ENCODE measurements at regions not wholly inside any gene's neighbourhood (a gene's known extent, or its start where the extent isn't known, plus 50 kb on each side); places are given as distances from the start of the nearest gene placed in this dataset.

- no peak for DNase-seq (ENCODE audit: low spot score)
These were observed 57.1 kb downstream of the FAM181B start for GRCh38 chr11:82676483-82677094.

- no peak for DNase-seq (ENCODE audit: low spot score)
These were observed 57.8 kb downstream of the FAM181B start for GRCh38 chr11:82675838-82676237.

- no peak for DNase-seq (ENCODE audit: low spot score)
These were observed 60.0 kb downstream of the FAM181B start for GRCh38 chr11:82673631-82674030.

GRCh38 chr11:82671451-82671850, 62.2 kb downstream of the FAM181B start:
- no peak for DNase-seq (ENCODE audit: low spot score)

GRCh38 chr11:82663535-82663934, 70.1 kb downstream of the FAM181B start:
- DNase-seq (ENCODE audit: low spot score) = no peak

GRCh38 chr11:82653752-82654151, 79.9 kb downstream of the FAM181B start:
- no peak for DNase-seq (ENCODE audit: low spot score)

- DNase-seq (ENCODE audit: low spot score) = no peak
These were observed 94.4 kb downstream of the FAM181B start for GRCh38 chr11:82639251-82639650.

GRCh38 chr11:82636615-82637014, 97.0 kb downstream of the FAM181B start:
- no peak for DNase-seq (ENCODE audit: low spot score)

- DNase-seq (ENCODE audit: low spot score) = no peak
These were observed 99.6 kb downstream of the FAM181B start for GRCh38 chr11:82634091-82634490.

- no peak for DNase-seq (ENCODE audit: low spot score)
These were observed 101.7 kb downstream of the FAM181B start for GRCh38 chr11:82631722-82632630.

- DNase-seq (ENCODE audit: low spot score) = no peak
These were observed 123.0 kb downstream of the FAM181B start for GRCh38 chr11:82610671-82611070.

GRCh38 chr11:82606738-82607137, 126.9 kb downstream of the FAM181B start:
- DNase-seq (ENCODE audit: low spot score) = no peak

- no peak for DNase-seq (ENCODE audit: low spot score)
These were observed 132.0 kb downstream of the FAM181B start for GRCh38 chr11:82601711-82602110.

GRCh38 chr11:82599836-82600235, 133.8 kb downstream of the FAM181B start:
- no peak for DNase-seq (ENCODE audit: low spot score)

- DNase-seq (ENCODE audit: low spot score) = no peak
These were observed 147.1 kb downstream of the FAM181B start for GRCh38 chr11:82586581-82586980.

GRCh38 chr11:82577246-82577645, 156.4 kb downstream of the FAM181B start:
- no peak for DNase-seq (ENCODE audit: low spot score)

GRCh38 chr11:82560836-82561235, 172.8 kb downstream of the FAM181B start:
- no peak for DNase-seq (ENCODE audit: low spot score)

GRCh38 chr11:82559609-82560008, 174.1 kb downstream of the FAM181B start:
- no peak for DNase-seq (ENCODE audit: low spot score)

- DNase-seq (ENCODE audit: low spot score) = peak; percentile 51
These were observed 176.4 kb downstream of the FAM181B start for GRCh38 chr11:82557274-82557673.

GRCh38 chr11:82556210-82556609, 177.5 kb downstream of the FAM181B start:
- DNase-seq (ENCODE audit: low spot score) = no peak

- no peak for DNase-seq (ENCODE audit: low spot score)
These were observed 186.8 kb downstream of the FAM181B start for GRCh38 chr11:82546661-82547557.

GRCh38 chr11:82539669-82540068, 194.0 kb downstream of the FAM181B start:
- DNase-seq (ENCODE audit: low spot score) = no peak

All from germinal center (tissue), 1 donor.